Lower leg skin (tissue), 3 donors: ENCODE measurements at regions not wholly inside any gene's neighbourhood (a gene's known extent, or its start where the extent isn't known, plus 50 kb on each side); places are given as distances from the start of the nearest gene placed in this dataset.

Source experiments
- POLR2A ChIP-seq, 2 donors: fragments of 450-650 bp; IDR thresholded peaks; one replicate each; pipeline ENCODE4 v1.6.1; 2016 to 2017; ENCODE audit warnings: antibody characterized with exemption in 2 of 2, mild to moderate bottlenecking in 1 of 2, moderate library complexity in 1 of 2
- TF ChIP-seq, protein P1 (sequence below), 3 donors: fragments of 450-650 bp; IDR thresholded peaks; one replicate each; pipeline ENCODE4 v1.5.1; 2016; ENCODE audit warnings: antibody characterized with exemption in 3 of 3, mild to moderate bottlenecking in 3 of 3, moderate library complexity in 2 of 3

DNA sequence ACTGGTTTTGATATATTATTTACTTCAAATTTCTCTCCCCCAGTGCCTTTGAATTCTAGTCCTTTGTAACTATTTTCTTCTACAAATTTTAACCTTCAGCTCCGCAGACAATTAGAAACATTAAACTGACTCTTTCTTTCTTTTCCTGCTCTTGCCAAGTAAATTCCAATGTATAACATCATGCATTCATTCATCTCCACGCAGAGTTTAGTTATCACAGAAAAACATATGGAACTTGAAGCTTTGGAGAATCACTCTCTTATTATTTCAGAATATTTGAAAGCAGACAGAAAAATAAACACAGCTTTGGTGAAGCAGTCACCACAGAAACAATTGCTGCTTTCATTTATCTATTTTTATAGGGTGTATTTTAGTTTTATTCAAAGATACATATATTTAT is 778.7 kb upstream of the CDH8 start:
- TF ChIP-seq, protein P1, sequence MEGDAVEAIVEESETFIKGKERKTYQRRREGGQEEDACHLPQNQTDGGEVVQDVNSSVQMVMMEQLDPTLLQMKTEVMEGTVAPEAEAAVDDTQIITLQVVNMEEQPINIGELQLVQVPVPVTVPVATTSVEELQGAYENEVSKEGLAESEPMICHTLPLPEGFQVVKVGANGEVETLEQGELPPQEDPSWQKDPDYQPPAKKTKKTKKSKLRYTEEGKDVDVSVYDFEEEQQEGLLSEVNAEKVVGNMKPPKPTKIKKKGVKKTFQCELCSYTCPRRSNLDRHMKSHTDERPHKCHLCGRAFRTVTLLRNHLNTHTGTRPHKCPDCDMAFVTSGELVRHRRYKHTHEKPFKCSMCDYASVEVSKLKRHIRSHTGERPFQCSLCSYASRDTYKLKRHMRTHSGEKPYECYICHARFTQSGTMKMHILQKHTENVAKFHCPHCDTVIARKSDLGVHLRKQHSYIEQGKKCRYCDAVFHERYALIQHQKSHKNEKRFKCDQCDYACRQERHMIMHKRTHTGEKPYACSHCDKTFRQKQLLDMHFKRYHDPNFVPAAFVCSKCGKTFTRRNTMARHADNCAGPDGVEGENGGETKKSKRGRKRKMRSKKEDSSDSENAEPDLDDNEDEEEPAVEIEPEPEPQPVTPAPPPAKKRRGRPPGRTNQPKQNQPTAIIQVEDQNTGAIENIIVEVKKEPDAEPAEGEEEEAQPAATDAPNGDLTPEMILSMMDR (IDR thresholded peaks at IDR 0.05) = no peak
- TF ChIP-seq POLR2A (IDR thresholded peaks at IDR 0.05) = no peak
